PC-9 (cell line): ENCODE measurements at regions not wholly inside any gene's neighbourhood (a gene's known extent, or its start where the extent isn't known, plus 50 kb on each side); places are given as distances from the start of the nearest gene placed in this dataset.

Experiments
- BruUV-seq: library from RNA; stranded (reverse); fragments of 400-500 nt; replicated peaks from 2 replicates; lab custom pipeline; 2021; lab: Mats Ljungman, UMichigan
- CTCF ChIA-PET: fragments of 300-600 bp; sonication (Branson Sonifier 250); formaldehyde crosslinking; loops from one replicate; lab custom pipeline; 2022; ENCODE audit warnings: antibody characterized with exemption; lab: Charles Lee
- POLR2A ChIA-PET: fragments of 300-600 bp; sonication (Branson Sonifier 250); formaldehyde crosslinking; loops from one replicate; lab custom pipeline; 2022; ENCODE audit warnings: antibody characterized with exemption; ENCODE audit not compliant: unreplicated experiment; lab: Charles Lee
- DNase-seq, 2 experiments: peaks; one replicate each; pipeline versions ENCODE4 v3.0.0 to v3.0.0-alpha.2; 2015 to 2022; ENCODE audit warnings: mixed read lengths in 1 of 2
- H2AFZ ChIP-seq: fragments of 200-600 bp; sonication (generic); 2 replicates; pipeline ENCODE4 v1.8.1; 2017; ENCODE audit warnings: antibody characterized with exemption
- H3F3A ChIP-seq: fragments of 200-600 bp; sonication (generic); 2 replicates; pipeline ENCODE4 v1.8.1; 2017; ENCODE audit warnings: antibody characterized with exemption, mild to moderate bottlenecking, low read depth; ENCODE audit not compliant: insufficient read depth
- H3K27ac ChIP-seq: fragments of 200-600 bp; sonication (generic); 2 replicates; pipeline ENCODE4 v1.6.1; 2016; ENCODE audit warnings: mixed run types
- H3K27me3 ChIP-seq: fragments of 200-600 bp; sonication (generic); 2 replicates; pipeline ENCODE4 v1.6.1; 2016; ENCODE audit warnings: low read depth, mixed run types; ENCODE audit not compliant: insufficient read depth
- H3K36me3 ChIP-seq: fragments of 200-600 bp; sonication (generic); 2 replicates; pipeline ENCODE4 v1.6.1; 2016; ENCODE audit warnings: low read depth, mixed run types
- H3K4me1 ChIP-seq: fragments of 200-600 bp; sonication (generic); replicated peaks from 2 replicates; pipeline ENCODE4 v1.6.1; 2016; ENCODE audit warnings: mixed run types; ENCODE audit not compliant: insufficient read depth
- H3K4me2 ChIP-seq: fragments of 200-600 bp; sonication (generic); 2 replicates; pipeline ENCODE4 v1.6.1; 2017; ENCODE audit warnings: mixed run types
- H3K4me3 ChIP-seq: fragments of 200-600 bp; sonication (generic); 2 replicates; pipeline ENCODE4 v1.6.1; 2016; ENCODE audit warnings: mixed run types
- H3K79me2 ChIP-seq: fragments of 200-600 bp; sonication (generic); 2 replicates; pipeline ENCODE4 v1.6.1; 2017; ENCODE audit warnings: low read depth, mixed run types
- H3K9me2 ChIP-seq: fragments of 200-600 bp; sonication (generic); 2 replicates; pipeline ENCODE4 v1.8.1; 2017; ENCODE audit warnings: mild to moderate bottlenecking; ENCODE audit not compliant: insufficient read depth
- H3K9me3 ChIP-seq: fragments of 200-600 bp; sonication (generic); 2 replicates; pipeline ENCODE4 v1.8.1; 2016; ENCODE audit warnings: low read depth; ENCODE audit not compliant: insufficient read depth
- H4K20me1 ChIP-seq: fragments of 200-600 bp; sonication (generic); 2 replicates; pipeline ENCODE4 v1.8.1; 2017; ENCODE audit not compliant: insufficient read depth
- CTCF ChIP-seq: fragments of 200-600 bp; sonication (generic); conservative IDR thresholded peaks from 2 replicates; pipeline ENCODE4 v1.6.1; 2017; ENCODE audit warnings: mixed run types, antibody characterized with exemption, mild to moderate bottlenecking, moderate library complexity
- EZH2 ChIP-seq: fragments of 200-600 bp; sonication (generic); IDR thresholded peaks from 2 replicates; pipeline ENCODE4 v1.8.0; 2017; ENCODE audit warnings: antibody characterized with exemption, low read depth
- intact Hi-C: fragments of 100-400 bp; cut with micrococcal nuclease; formaldehyde crosslinking; loops from one replicate; pipeline ENCODE4 v1.10.0; 2022; ENCODE audit not compliant: unreplicated experiment

GRCh38 chr2:44112096-44112495 is 56.6 kb upstream of the PPM1B start:
- no peaks in the 10 kb centered on the region for H3K9me2 ChIP-seq
- no peaks in the 10 kb centered on the region for H3K9me3 ChIP-seq
- no peaks in the 10 kb centered on the region for H3K27me3 ChIP-seq
- no peaks in the 10 kb centered on the region for H3K36me3 ChIP-seq
- H3K79me2 ChIP-seq = no peaks in the 10 kb centered on the region
- H3K4me2 ChIP-seq = peak overlapping the region; percentile 59
- intact Hi-C loops = no loop called here
- ChIA-PET POLR2A (interaction anchor here (0.6 to 0.7 kb wide), 2 partner anchors 56 to 1742 kb away, joined by 7 to 8 read pairs; no protein-coding TSS in a partner anchor), CTCF (interaction anchor here (0.6 kb wide), 1 partner anchor 26 kb away, joined by 3 read pairs; no protein-coding TSS in a partner anchor)
- no peak for TF ChIP-seq CTCF
- no peak for TF ChIP-seq EZH2
- H4K20me1 ChIP-seq = no peaks in the 10 kb centered on the region
- no TSS peak for BruUV-seq
- no peak overlapping the region for H3K4me3 ChIP-seq
- peak in 1 of 2 experiments; percentile 94 for DNase-seq
- peak overlapping the region; percentile 13; the same call in 1 of the 2 replicates for H3K27ac ChIP-seq
- H3K4me1 ChIP-seq = peaks cover 23% of the 10 kb centered on the region
- H3F3A ChIP-seq = peaks cover 11% of the 10 kb centered on the region
- H2AFZ ChIP-seq = no peak overlapping the region

- intact Hi-C loops = no loop called here
- H3K4me2 ChIP-seq = no peak overlapping the region
- POLR2A ChIA-PET = no interaction called here
- H2AFZ ChIP-seq = no peak overlapping the region
- H3K27ac ChIP-seq = no peak overlapping the region
- no peaks in the 10 kb centered on the region for H3K9me3 ChIP-seq
- no peaks in the 10 kb centered on the region for H3K36me3 ChIP-seq
- CTCF ChIA-PET = no interaction called here
- peaks cover 22% of the 10 kb centered on the region for H3F3A ChIP-seq
- no peaks in the 10 kb centered on the region for H3K27me3 ChIP-seq
- no peak for DNase-seq
- TF ChIP-seq EZH2 (no peak), CTCF (no peak)
- H3K4me1 ChIP-seq = peaks cover 35% of the 10 kb centered on the region
- H4K20me1 ChIP-seq = no peaks in the 10 kb centered on the region
- no peaks in the 10 kb centered on the region for H3K79me2 ChIP-seq
- H3K4me3 ChIP-seq = no peak overlapping the region
- BruUV-seq = no TSS peak
- no peaks in the 10 kb centered on the region for H3K9me2 ChIP-seq
Measured at GRCh38 chr2:44116319-44116718, 52.4 kb upstream of the PPM1B start.

GRCh38 chr2:44118257-44118656 is 50.4 kb upstream of the PPM1B start:
- no peaks in the 10 kb centered on the region for H3K9me2 ChIP-seq
- no peak overlapping the region for H3K4me3 ChIP-seq
- ChIA-PET POLR2A (no interaction called here), CTCF (no interaction called here)
- H3K9me3 ChIP-seq = no peaks in the 10 kb centered on the region
- no peak overlapping the region for H2AFZ ChIP-seq
- no peak overlapping the region for H3K4me2 ChIP-seq
- no peak for DNase-seq
- no peaks in the 10 kb centered on the region for H3K79me2 ChIP-seq
- no peak for TF ChIP-seq CTCF
- TF ChIP-seq EZH2 = no peak
- no peaks in the 10 kb centered on the region for H3K27me3 ChIP-seq
- H3K36me3 ChIP-seq = no peaks in the 10 kb centered on the region
- peaks cover 18% of the 10 kb centered on the region for H3K4me1 ChIP-seq
- intact Hi-C loops = no loop called here
- no peaks in the 10 kb centered on the region for H4K20me1 ChIP-seq
- no peak overlapping the region for H3K27ac ChIP-seq
- H3F3A ChIP-seq = peaks cover 14% of the 10 kb centered on the region
- BruUV-seq = no TSS peak
